H1 (cell line): ENCODE measurements at regions not wholly inside any gene's neighbourhood (a gene's known extent, or its start where the extent isn't known, plus 50 kb on each side); places are given as distances from the start of the nearest gene placed in this dataset.

ENCODE experiments used
- CTCF ChIA-PET: fragments of 300-600 bp; sonication (Branson Sonifier 250); formaldehyde crosslinking; loops from one replicate; lab custom pipeline; 2021; ENCODE audit not compliant: partially characterized antibody; lab: Charles Lee
- POLR2A ChIA-PET: fragments of 300-600 bp; sonication (Branson Sonifier 250); formaldehyde crosslinking; loops from one replicate; lab custom pipeline; 2021; ENCODE audit warnings: inconsistent platforms; ENCODE audit not compliant: partially characterized antibody; lab: Charles Lee
- DNase-seq, 2 experiments: peaks; one replicate each; pipeline versions ENCODE4 v3.0.0 to v3.0.0-alpha.2; 2010 to 2022; ENCODE audit warnings: low spot score in 2 of 2, low read depth in 1 of 2, mixed read lengths in 1 of 2
- FAIRE-seq: peaks from 2 replicates; lab custom pipeline; 2011; peaks lifted over from hg19 to GRCh38; lab: Jason Lieb, UNC
- H2AFZ ChIP-seq: 2 replicates; pipeline ENCODE4 v1.8.1; 2012; ENCODE audit warnings: low read length, inconsistent platforms
- H2AK5ac ChIP-seq: 2 replicates; pipeline ENCODE4 v1.6.1; 2013; ENCODE audit warnings: low read depth, low read length
- H2BK120ac ChIP-seq: replicated peaks from 2 replicates; pipeline ENCODE3; 2013; ENCODE audit warnings: low read depth, low read length, inconsistent platforms
- H2BK12ac ChIP-seq: 2 replicates; pipeline ENCODE4 v1.6.1; 2013; ENCODE audit warnings: low read depth, low read length
- H2BK15ac ChIP-seq: 2 replicates; pipeline ENCODE4 v1.6.1; 2013; ENCODE audit warnings: low read length
- H2BK20ac ChIP-seq: 2 replicates; pipeline ENCODE4 v1.6.1; 2013; ENCODE audit warnings: low read length
- H2BK5ac ChIP-seq: 2 replicates; pipeline ENCODE4 v1.6.1; 2013; ENCODE audit warnings: low read depth, low read length
- H3K14ac ChIP-seq: 2 replicates; pipeline ENCODE4 v1.6.1; 2013; ENCODE audit warnings: inconsistent platforms; ENCODE audit not compliant: insufficient read length
- H3K18ac ChIP-seq: 2 replicates; pipeline ENCODE4 v1.6.1; 2013; ENCODE audit warnings: low read length; ENCODE audit errors: extremely low read depth
- H3K23ac ChIP-seq: 2 replicates; pipeline ENCODE4 v1.6.1; 2013; ENCODE audit warnings: inconsistent platforms; ENCODE audit not compliant: insufficient read length
- H3K23me2 ChIP-seq: 2 replicates; pipeline ENCODE4 v1.6.1; 2013; ENCODE audit warnings: low read depth, low read length
- H3K27ac ChIP-seq: 2 replicates; pipeline ENCODE4 v1.6.1; 2011; ENCODE audit warnings: low read depth, low read length, inconsistent platforms
- H3K27me3 ChIP-seq, 4 experiments: replicated peaks in 1 of 4; 1 replicate in 1 of 4; 2 replicates in 3 of 4; pipeline versions ENCODE4 v1.6.1 to v1.8.1; 2011 to 2013; ENCODE audit warnings: low read length in 3 of 4, mild to moderate bottlenecking in 3 of 4, inconsistent platforms in 2 of 4, mixed read lengths in 2 of 4, moderate library complexity in 1 of 4; ENCODE audit not compliant: control insufficient read depth in 3 of 4, insufficient read depth in 3 of 4; ENCODE audit errors: extremely low read depth in 1 of 4
- H3K36me3 ChIP-seq, 4 experiments: 2 replicates each; pipeline versions ENCODE4 v1.6.1 to v1.8.1; 2011 to 2013; ENCODE audit warnings: mild to moderate bottlenecking in 4 of 4, low read length in 3 of 4, moderate library complexity in 2 of 4, control low read depth in 1 of 4, inconsistent platforms in 1 of 4; ENCODE audit not compliant: insufficient read depth in 4 of 4, control insufficient read depth in 2 of 4
- H3K4ac ChIP-seq: replicated peaks from 2 replicates; pipeline ENCODE3; 2013; ENCODE audit warnings: low read length, low read depth, mixed read lengths, inconsistent platforms; ENCODE audit not compliant: insufficient read length
- H3K4me1 ChIP-seq, 4 experiments: replicated peaks in 1 of 4; 1 replicate in 1 of 4; 2 replicates in 3 of 4; pipeline versions ENCODE4 v1.6.1 to v1.8.1; 2011 to 2013; ENCODE audit warnings: low read length in 3 of 4, inconsistent platforms in 2 of 4, mixed read lengths in 1 of 4; ENCODE audit not compliant: insufficient read depth in 4 of 4, control insufficient read depth in 3 of 4
- H3K4me2 ChIP-seq, 2 experiments: 2 replicates each; pipeline versions ENCODE4 v1.6.1 to v1.8.1; 2011 to 2013; ENCODE audit warnings: low read depth in 2 of 2, low read length in 2 of 2, control low read depth in 1 of 2, inconsistent platforms in 1 of 2, mild to moderate bottlenecking in 1 of 2; ENCODE audit not compliant: insufficient read depth in 1 of 2
- H3K4me3 ChIP-seq, 4 experiments: fragments of 200-600, 300-600 bp in 1 of 4; sonication (generic), shearing (Covaris generic), sonication (Bioruptor Twin) in 1 of 4; 2 replicates each; pipeline versions ENCODE4 v1.5.1 to v1.8.1; 2011 to 2016; ENCODE audit warnings: low read length in 4 of 4, low read depth in 3 of 4, control low read depth in 2 of 4, inconsistent platforms in 2 of 4, mild to moderate bottlenecking in 2 of 4, mixed read lengths in 1 of 4, moderate library complexity in 1 of 4; ENCODE audit not compliant: insufficient read depth in 2 of 4; ENCODE audit errors: extremely low read depth in 1 of 4
- H3K56ac ChIP-seq: replicated peaks from 2 replicates; pipeline ENCODE3; 2013; ENCODE audit warnings: low read depth, mild to moderate bottlenecking, mixed read lengths, low read length, inconsistent platforms; ENCODE audit not compliant: insufficient read length
- H3K79me1 ChIP-seq: 2 replicates; pipeline ENCODE4 v1.6.1; 2013; ENCODE audit warnings: low read depth, low read length, control low read depth
- H3K79me2 ChIP-seq, 2 experiments: 2 replicates each; pipeline versions ENCODE4 v1.6.1 to v1.8.1; 2012 to 2013; ENCODE audit warnings: low read length in 2 of 2, mild to moderate bottlenecking in 2 of 2, inconsistent platforms in 1 of 2; ENCODE audit not compliant: insufficient read depth in 2 of 2, control insufficient read depth in 1 of 2
- H3K9ac ChIP-seq, 4 experiments: replicated peaks in 1 of 4; 1 replicate in 1 of 4; 2 replicates in 3 of 4; pipeline versions ENCODE4 v1.6.1 to v1.8.1; 2011 to 2013; ENCODE audit warnings: low read depth in 3 of 4, low read length in 3 of 4, control low read depth in 2 of 4, mild to moderate bottlenecking in 2 of 4, moderate library complexity in 2 of 4, inconsistent platforms in 1 of 4; ENCODE audit errors: extremely low read depth in 1 of 4
- H3K9me3 ChIP-seq, 2 experiments: 2 replicates each; pipeline versions ENCODE4 v1.6.1 to v1.8.1; 2012 to 2013; ENCODE audit warnings: mild to moderate bottlenecking in 2 of 2, moderate library complexity in 2 of 2, control low read depth in 1 of 2, inconsistent platforms in 1 of 2, low read depth in 1 of 2, low read length in 1 of 2, mixed read lengths in 1 of 2; ENCODE audit not compliant: insufficient read depth in 2 of 2
- H4K20me1 ChIP-seq, 2 experiments: replicated peaks in 1 of 2; 2 replicates each; pipeline versions ENCODE3 to v1.8.1; 2011 to 2013; ENCODE audit warnings: inconsistent platforms in 2 of 2, low read length in 2 of 2, mild to moderate bottlenecking in 1 of 2; ENCODE audit not compliant: insufficient read depth in 2 of 2, control insufficient read depth in 1 of 2
- H4K5ac ChIP-seq: 2 replicates; pipeline ENCODE4 v1.6.1; 2013; ENCODE audit warnings: low read length, low read depth, mixed read lengths, inconsistent platforms; ENCODE audit not compliant: insufficient read length
- H4K8ac ChIP-seq: 2 replicates; pipeline ENCODE4 v1.8.0; 2013; ENCODE audit warnings: mild to moderate bottlenecking, moderate library complexity, low read length, inconsistent platforms; ENCODE audit not compliant: insufficient read depth; ENCODE audit errors: extremely low read depth
- H4K91ac ChIP-seq: replicated peaks from 2 replicates; pipeline ENCODE3; 2013; ENCODE audit warnings: low read length, mixed read lengths, inconsistent platforms; ENCODE audit not compliant: insufficient read length
- CBX8 ChIP-seq: fragments of 300-800, 300-1000 bp; sonication (generic); IDR thresholded peaks from 2 replicates; pipeline ENCODE4 v1.7.1; 2016; ENCODE audit warnings: low read depth, low read length, borderline replicate concordance
- CREB1 ChIP-seq: IDR thresholded peaks from 2 replicates; pipeline ENCODE4 v1.6.1; 2012; ENCODE audit warnings: inconsistent platforms
- EP300 ChIP-seq, 2 experiments: IDR thresholded peaks; 1 replicate in 1 of 2; 2 replicates in 1 of 2; pipeline ENCODE4 v1.6.1; 2011 to 2012; ENCODE audit warnings: low read depth in 2 of 2, low read length in 2 of 2, mild to moderate bottlenecking in 2 of 2, borderline replicate concordance in 1 of 2, inconsistent platforms in 1 of 2, moderate library complexity in 1 of 2
- GABPA ChIP-seq: IDR thresholded peaks from 2 replicates; pipeline ENCODE4 v1.6.1; 2011; ENCODE audit warnings: mild to moderate bottlenecking, low read length, moderate library complexity, borderline replicate concordance; ENCODE audit not compliant: insufficient read depth
- JUN ChIP-seq: IDR thresholded peaks from 2 replicates; pipeline ENCODE4 v1.6.1; 2011; ENCODE audit warnings: low read depth, mild to moderate bottlenecking, improper control_type of control experiment, low read length
- NRF1 ChIP-seq: IDR thresholded peaks from 2 replicates; pipeline ENCODE4 v1.6.1; 2011; ENCODE audit warnings: mild to moderate bottlenecking, low read depth, low read length, improper control_type of control experiment
- POU5F1 ChIP-seq: IDR thresholded peaks from 2 replicates; pipeline ENCODE4 v1.6.1; 2011; ENCODE audit warnings: low read depth, mild to moderate bottlenecking, low read length, moderate library complexity
- RBBP5 ChIP-seq: IDR thresholded peaks from 2 replicates; pipeline ENCODE4 v1.7.1; 2012; ENCODE audit warnings: low read depth, mild to moderate bottlenecking, inconsistent platforms, low read length, moderate library complexity, borderline replicate concordance
- RNF2 ChIP-seq: fragments of 200-900, 300-1000 bp; sonication (generic); IDR thresholded peaks from 2 replicates; pipeline ENCODE4 v1.7.1; 2016; ENCODE audit warnings: borderline replicate concordance, low read depth, mild to moderate bottlenecking, antibody characterized with exemption, low read length; ENCODE audit not compliant: poor library complexity, severe bottlenecking; ENCODE audit errors: missing control alignments
- SRF ChIP-seq: IDR thresholded peaks from 2 replicates; pipeline ENCODE4 v1.6.1; 2011; ENCODE audit warnings: mild to moderate bottlenecking, low read depth, low read length, moderate library complexity
- TEAD4 ChIP-seq: IDR thresholded peaks from 2 replicates; pipeline ENCODE4 v1.6.1; 2012; ENCODE audit warnings: low read depth, low read length, inconsistent platforms, mixed read lengths
- WGBS, 2 experiments: shearing (Covaris generic) in 1 of 2; methylation state at CpG; one replicate each; pipeline versions ENCODE4 v1.1.6 to v1.1.7; 2013 to 2015; ENCODE audit warnings: low lambda C conversion rate in 2 of 2, mixed read lengths in 2 of 2, inconsistent platforms in 1 of 2, low coverage in 1 of 2, missing lambda C conversion rate in 1 of 2; ENCODE audit not compliant: insufficient replicate concordance in 2 of 2, insufficient coverage in 1 of 2, insufficient read length in 1 of 2; ENCODE audit errors: extremely low coverage in 1 of 2, missing lambda C conversion rate in 1 of 2; 5-methylcytosine and 5-hydroxymethylcytosine counted together
- TF ChIP-seq, protein P1 (sequence below): IDR thresholded peaks from 2 replicates; pipeline ENCODE4 v1.6.1; 2011; ENCODE audit warnings: low read length, improper control_type of control experiment
- TF ChIP-seq, protein P2 (sequence below): IDR thresholded peaks from 2 replicates; pipeline ENCODE4 v1.6.1; 2012; ENCODE audit warnings: inconsistent platforms

DNA sequence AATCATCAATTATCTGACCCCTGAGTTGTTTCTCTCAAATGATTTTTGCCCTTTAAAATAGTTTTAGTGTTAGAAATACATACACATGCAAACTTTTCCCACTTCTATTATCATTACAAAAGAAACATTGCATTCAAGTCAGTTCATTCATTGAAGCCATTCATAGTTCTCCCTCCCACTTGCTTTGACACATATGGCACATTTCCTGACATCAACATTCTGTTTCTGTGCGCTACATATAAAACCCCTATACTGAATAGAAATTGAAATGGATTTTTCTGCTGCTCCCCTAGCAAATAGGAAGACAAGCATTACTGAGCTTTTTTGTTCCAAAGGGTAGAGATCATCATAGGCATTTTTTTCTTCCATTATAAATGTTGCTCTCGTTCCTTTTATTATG, 497.9 kb upstream of the PCDH10 start:
- no peak overlapping the region for H2BK5ac ChIP-seq
- no peak for FAIRE-seq
- TF ChIP-seq RBBP5 (no peak), CREB1 (no peak), GABPA (no peak), CBX8 (no peak), NRF1 (no peak), TEAD4 (no peak), EP300 (IDR thresholded peaks at IDR 0.05; ENCODE audit: borderline replicate concordance in 1 of 2, low read depth in 2 of 2, low read length in 2 of 2) (no peak), POU5F1 (no peak), JUN (no peak), SRF (no peak), RNF2 (no peak)
- TF ChIP-seq, protein P1, sequence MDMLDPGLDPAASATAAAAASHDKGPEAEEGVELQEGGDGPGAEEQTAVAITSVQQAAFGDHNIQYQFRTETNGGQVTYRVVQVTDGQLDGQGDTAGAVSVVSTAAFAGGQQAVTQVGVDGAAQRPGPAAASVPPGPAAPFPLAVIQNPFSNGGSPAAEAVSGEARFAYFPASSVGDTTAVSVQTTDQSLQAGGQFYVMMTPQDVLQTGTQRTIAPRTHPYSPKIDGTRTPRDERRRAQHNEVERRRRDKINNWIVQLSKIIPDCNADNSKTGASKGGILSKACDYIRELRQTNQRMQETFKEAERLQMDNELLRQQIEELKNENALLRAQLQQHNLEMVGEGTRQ, result no peak
- TF ChIP-seq, protein P2, sequence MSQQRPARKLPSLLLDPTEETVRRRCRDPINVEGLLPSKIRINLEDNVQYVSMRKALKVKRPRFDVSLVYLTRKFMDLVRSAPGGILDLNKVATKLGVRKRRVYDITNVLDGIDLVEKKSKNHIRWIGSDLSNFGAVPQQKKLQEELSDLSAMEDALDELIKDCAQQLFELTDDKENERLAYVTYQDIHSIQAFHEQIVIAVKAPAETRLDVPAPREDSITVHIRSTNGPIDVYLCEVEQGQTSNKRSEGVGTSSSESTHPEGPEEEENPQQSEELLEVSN, result no peak

More for the DNA sequence above, 497.9 kb upstream of the PCDH10 start:
- no peak overlapping the region for H3K9ac ChIP-seq
- no peak overlapping the region for H2AK5ac ChIP-seq
- H4K8ac ChIP-seq, result no peak overlapping the region
- H2BK120ac ChIP-seq, result no peak overlapping the region
- no peaks in the 10 kb centered on the region for H3K23me2 ChIP-seq
- H3K18ac ChIP-seq, result no peak overlapping the region
- no peaks in the 10 kb centered on the region; a peak in 1 of 4 replicates for H3K9me3 ChIP-seq
- POLR2A ChIA-PET, result no interaction called here
- no peak overlapping the region for H2BK12ac ChIP-seq
- no peak overlapping the region for H2BK20ac ChIP-seq
- CTCF ChIA-PET, result no interaction called here
- no peak for DNase-seq
- 88% methylated on average over 2 of the region's 2 CpGs; no CpG with 5 or more reads in 1 of the 2 experiments for WGBS, 2 experiments
- no peak overlapping the region for H3K27ac ChIP-seq
- no peak overlapping the region for H2BK15ac ChIP-seq
- no peak overlapping the region for H3K56ac ChIP-seq
- H3K27me3 ChIP-seq, result no peaks in the 10 kb centered on the region
- no peak overlapping the region for H3K4ac ChIP-seq
- no peaks in the 10 kb centered on the region for H3K36me3 ChIP-seq
- H4K5ac ChIP-seq, result no peak overlapping the region
- H3K14ac ChIP-seq, result no peak overlapping the region
- no peak overlapping the region for H3K4me3 ChIP-seq
- no peaks in the 10 kb centered on the region for H3K4me1 ChIP-seq
- H4K91ac ChIP-seq, result no peak overlapping the region
- H2AFZ ChIP-seq, result no peak overlapping the region
- no peaks in the 10 kb centered on the region for H4K20me1 ChIP-seq
- no peak overlapping the region for H3K4me2 ChIP-seq
- H3K23ac ChIP-seq, result no peak overlapping the region
- no peaks in the 10 kb centered on the region for H3K79me2 ChIP-seq
- no peaks in the 10 kb centered on the region for H3K79me1 ChIP-seq
